ENCODE measurements at regions not wholly inside any gene's neighbourhood (a gene's known extent, or its start where the extent isn't known, plus 50 kb on each side); places are given as distances from the start of the nearest gene placed in this dataset.

GRCh38 chr7:79862447-79863210 lies 272.0 kb upstream of the GNAI1 start:
- FAIRE-seq: no peak

GRCh38 chr7:79855172-79855571 lies 279.5 kb upstream of the GNAI1 start:
- no peak for FAIRE-seq

- FAIRE-seq: no peak
Measured at GRCh38 chr7:79854621-79855020, 280.0 kb upstream of the GNAI1 start.

- FAIRE-seq: no peak
Measured at GRCh38 chr7:79837915-79838314, 296.7 kb upstream of the GNAI1 start.

- FAIRE-seq: no peak
Measured at GRCh38 chr7:79833616-79834015, 301.0 kb upstream of the GNAI1 start.

DNA sequence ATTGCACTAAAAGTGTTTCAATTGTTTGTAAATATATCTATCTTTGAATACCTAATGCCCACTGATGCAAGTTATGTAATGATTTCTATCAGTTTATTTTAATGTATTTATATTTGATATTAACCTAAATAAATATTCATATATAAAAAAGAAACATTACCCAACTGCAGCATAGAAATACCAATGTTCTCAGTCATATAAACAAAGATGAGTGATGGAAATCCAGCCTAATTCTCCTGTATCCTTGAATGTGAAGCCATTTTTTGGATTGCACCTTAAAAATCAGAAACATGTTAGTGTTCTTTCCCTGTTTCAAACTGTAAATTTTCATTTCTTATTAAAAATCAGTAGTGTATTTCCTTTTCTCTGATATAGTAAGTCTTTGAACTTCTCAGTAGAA lies 305.8 kb upstream of the GNAI1 start:
- no peak for FAIRE-seq

DNA sequence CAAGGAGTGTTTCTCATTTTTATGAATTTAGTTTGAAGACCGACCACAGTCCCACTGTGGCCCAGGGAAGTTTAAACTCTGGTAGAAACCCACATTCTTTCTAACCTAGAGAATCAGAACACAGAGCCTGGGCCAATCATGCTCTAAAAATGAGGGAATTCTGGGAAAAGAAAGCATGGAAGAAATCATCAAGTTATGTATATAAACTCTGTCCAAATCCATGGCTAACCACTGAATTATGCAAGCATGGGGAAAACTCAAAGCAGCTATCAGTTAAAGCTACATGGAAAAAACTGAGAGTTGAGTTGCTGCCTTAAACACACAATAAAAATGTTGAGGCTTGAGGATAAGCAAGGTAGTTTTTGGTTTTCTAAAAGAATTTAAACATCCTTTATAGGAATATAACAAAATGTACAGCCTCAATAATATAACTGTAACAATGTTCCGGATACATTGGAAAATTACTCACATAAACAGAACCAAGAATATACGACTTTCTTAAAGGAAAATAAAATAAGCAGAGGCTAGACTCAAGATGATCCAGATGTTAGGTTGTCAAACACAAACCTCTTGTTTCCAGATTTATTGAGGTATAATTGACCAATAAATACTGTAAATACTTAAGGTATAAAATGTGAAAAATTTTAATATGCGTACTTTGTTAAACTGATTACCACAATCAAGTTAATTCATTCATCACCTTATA lies 311.2 kb upstream of the GNAI1 start:
- FAIRE-seq: no peak

DNA sequence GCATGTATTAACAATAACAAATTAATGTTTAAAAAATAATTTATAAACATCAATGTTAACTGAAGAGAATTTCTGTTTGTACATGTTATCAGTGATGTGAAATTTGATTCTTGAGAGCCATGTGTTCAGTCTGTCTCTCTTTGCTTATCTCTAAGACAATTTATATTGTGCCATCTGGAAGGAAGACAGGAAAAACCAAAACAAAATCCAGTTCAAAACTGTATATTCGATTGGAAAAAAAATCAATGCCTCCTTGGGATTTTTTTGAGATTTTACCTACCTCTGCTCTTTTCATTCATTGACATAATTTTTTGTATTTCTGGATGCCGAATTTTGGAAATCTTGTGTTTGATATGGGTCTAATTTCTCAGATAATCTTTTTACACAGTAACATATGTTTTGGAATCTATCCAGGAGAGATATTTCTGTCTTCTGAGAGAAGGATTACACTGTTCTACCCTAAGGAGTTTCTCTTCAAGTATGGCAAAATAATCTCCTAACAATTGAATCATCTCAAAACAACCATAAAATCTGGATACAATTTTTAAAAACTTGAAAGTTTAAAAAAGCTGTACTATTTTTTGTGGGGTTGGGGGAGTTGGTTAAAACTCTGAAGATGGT lies 311.9 kb upstream of the GNAI1 start:
- FAIRE-seq: no peak

DNA sequence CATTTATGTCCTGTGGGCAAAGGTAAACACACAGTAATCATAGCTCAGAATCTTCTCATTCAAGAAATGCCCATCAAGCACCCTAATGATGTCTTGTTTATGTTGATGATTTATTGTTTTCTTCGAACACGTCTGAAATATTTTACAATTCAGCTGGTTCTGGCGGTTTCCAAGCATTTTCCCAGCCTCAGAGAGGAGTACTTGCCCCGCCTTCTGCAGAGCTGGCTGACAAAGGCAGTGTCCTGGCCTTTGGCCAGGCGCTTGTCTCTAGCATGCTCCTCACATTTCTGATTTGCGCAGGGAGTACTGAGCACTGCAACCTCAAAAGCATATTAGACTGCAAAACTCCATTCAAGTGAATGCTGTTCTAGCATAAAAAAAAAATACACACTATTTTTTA lies 314.2 kb upstream of the GNAI1 start:
- FAIRE-seq: no peak

DNA sequence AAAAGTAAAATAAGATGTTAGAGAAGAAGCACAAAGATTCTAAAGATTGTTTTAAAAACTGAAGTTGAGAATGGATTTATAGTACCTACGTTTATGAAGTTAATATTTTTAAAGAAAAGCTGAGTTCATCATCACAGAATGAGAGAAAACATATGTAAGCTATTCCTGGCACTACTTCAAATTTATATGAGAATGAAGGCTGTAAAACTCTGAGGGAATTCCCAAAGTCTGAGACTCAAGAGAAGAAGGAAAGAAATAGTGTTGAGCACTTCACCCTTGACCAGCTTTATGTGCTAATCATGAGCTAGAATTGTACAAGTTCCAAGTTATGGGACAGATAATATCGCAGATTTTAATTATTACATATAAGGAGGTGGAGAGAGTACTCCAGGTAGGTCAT lies 323.7 kb upstream of the GNAI1 start:
- no peak for FAIRE-seq

DNA sequence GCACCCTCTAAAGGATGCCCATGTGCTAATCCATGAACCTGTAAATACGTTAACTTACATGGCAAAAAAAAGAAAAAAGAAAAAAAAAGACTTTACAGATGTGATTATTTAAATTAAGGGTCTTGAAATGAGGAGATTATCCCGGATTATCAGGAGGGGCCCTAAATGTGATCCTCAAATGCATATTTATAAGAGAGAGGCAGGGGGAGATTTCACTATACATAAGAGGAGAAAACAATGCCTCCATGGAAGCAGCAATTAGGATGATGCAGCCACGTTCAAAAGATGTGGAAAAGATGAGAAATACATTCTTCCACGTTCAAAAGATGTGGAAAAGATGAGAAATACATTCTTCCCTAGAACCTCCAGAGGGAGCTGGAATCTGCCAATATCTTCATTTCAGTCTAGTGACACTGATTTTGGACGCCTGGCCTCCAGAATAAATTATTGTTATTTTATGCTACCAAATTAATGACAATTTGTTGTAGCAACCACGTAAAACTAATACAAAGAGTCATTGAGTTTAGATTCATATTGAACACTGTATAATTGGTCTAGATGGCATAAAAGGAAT lies 328.4 kb upstream of the GNAI1 start:
- FAIRE-seq: no peak

DNA sequence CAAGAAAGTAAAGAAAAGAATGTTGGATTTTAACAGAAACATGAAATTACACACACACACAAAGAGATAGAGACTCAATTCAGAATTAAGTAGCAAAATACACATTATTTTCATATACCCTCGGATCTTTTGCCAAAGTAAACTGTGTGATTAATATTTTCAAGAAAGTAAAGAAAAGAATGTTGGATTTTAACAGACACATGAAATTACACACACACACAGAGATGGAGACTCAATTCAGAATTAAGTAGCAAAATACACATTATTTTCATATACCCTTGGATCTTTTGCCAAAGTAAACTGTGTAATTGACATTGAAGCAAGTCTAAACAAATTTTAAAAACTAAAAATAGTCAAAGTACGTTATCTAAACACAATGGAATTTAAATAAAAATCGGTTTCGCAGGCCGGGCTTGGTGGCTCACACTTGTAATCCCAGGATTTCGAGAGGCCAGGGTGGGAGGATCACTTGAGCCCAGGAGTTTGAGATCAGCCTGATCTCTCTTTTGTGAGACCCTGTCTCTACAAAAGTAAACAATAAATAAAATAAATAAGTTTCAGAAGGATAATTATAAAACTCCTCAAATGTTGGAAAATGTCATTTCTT lies 337.3 kb upstream of the MAGI2 start:
- FAIRE-seq: no peak

DNA sequence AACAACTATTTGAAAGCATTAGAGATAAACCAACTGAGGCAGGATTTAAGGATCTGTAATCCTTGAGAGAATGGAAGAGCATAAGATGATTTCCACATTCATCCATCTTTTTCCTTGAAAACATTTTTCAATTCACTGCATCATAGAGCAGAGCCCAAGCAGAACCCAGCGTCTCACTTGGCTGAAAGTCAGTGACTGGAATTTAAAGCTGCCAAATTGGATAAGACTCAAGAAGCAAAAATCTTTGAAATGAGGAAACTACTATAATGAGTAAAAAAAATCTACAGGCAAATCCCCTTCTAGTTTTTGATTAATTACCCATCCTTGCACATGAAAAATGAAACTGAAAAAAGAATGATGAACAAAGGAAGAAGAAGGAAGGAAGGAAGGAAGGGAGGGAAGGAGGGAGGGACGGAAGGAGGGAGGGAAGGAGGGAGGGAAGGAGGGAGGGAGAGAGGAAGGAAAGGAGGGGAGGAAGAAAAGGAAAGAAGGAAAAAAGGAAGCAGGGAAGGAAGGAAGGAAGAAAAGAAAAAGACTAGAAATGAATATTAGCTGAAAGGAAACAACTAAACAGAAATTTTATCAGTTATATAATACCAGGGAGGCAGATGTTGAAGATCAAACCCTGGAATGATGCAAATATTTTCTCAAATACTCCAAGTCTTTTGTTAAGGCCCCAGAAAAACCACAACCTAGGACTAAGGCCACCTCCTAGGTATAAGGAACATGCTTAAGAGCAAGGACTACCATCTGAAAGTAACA lies 336.3 kb upstream of the MAGI2 start:
- no peak for FAIRE-seq

DNA sequence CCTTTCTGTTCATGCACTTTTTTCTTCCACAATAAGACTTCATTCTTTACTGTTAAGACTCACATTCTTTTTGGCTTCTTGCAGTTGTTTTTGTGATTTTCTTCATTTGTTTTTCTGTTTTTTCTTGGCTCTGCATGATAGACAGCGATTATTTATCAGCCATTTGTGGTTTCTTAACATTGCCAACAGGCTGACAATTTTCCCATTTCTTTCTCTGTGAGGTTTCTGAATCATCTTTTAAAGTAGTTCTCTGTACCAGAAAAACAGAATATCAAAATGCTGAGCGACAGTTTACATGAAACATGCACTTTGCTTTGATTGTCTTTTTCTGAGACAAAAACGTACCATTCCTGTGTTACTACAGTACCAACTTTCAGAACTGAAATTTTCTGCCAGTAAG lies 334.2 kb upstream of the MAGI2 start:
- FAIRE-seq: no peak

DNA sequence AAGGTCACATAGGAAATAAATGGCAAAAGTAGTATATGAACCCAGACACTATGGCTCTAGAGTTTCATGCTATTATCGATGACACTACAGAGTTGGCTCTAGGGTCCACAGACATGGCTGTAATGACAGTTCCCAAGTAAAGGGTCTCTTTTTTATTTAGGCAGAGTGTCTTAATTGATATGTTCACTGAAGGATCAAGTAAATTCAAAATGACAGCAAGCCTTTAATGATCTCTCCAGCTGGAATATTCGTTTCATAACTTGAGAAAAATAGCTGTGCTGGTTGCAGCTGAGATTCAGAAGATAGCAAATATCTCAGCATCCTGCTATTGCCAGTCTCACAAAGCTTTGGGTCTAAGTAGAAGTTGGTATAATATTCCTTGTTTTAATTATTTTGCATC lies 333.6 kb upstream of the MAGI2 start:
- no peak for FAIRE-seq

DNA sequence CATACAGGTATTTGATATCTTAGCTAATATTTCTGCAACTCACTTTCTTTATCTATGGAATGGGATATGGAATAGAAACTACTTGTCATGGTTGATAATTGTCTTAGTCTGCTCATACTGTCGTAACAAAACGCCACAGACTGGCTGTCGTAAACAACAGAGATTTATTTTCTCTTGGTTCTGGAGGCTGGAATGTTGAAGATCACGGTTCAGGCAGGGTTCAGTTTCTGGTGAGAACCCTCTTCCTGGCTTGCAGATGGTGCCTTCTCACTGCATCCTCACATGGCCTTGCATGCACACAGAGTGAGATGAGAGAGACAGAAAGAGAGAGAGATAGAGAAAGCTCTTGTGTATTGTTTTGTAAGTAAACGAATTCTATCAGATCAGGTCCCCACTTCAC lies 332.7 kb upstream of the MAGI2 start:
- no peak for FAIRE-seq

- FAIRE-seq: no peak
Measured at GRCh38 chr7:79785556-79785955, 332.1 kb upstream of the MAGI2 start.

GRCh38 chr7:79782906-79783305 lies 329.4 kb upstream of the MAGI2 start:
- FAIRE-seq: no peak

- no peak for FAIRE-seq
Measured at GRCh38 chr7:79782256-79782655, 328.8 kb upstream of the MAGI2 start.

DNA sequence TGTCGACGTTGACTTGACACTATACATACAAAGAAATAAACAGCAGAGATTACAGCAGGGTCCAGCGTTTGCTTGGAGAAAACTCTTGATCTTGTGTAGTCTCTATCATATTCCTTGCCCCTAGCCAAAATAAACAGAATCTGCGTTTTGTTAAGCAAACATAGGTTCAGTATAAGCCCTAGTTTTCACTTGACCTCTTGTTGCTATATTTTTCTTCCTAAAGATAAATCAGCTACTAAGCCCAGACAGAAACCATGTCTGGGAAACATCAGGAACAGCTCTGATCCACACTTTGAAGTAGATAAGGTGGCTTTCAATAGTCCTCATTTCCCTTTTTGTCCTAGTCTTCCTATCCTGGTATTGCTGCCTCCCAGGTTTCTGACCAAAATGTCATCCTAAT lies 328.2 kb upstream of the MAGI2 start:
- FAIRE-seq: no peak

- FAIRE-seq: no peak
Measured at GRCh38 chr7:79778786-79779770, 325.6 kb upstream of the MAGI2 start.

Measured in A204.1 (cell line).